ENCODE measurements at regions not wholly inside any gene's neighbourhood (a gene's known extent, or its start where the extent isn't known, plus 50 kb on each side); places are given as distances from the start of the nearest gene placed in this dataset.

DNA sequence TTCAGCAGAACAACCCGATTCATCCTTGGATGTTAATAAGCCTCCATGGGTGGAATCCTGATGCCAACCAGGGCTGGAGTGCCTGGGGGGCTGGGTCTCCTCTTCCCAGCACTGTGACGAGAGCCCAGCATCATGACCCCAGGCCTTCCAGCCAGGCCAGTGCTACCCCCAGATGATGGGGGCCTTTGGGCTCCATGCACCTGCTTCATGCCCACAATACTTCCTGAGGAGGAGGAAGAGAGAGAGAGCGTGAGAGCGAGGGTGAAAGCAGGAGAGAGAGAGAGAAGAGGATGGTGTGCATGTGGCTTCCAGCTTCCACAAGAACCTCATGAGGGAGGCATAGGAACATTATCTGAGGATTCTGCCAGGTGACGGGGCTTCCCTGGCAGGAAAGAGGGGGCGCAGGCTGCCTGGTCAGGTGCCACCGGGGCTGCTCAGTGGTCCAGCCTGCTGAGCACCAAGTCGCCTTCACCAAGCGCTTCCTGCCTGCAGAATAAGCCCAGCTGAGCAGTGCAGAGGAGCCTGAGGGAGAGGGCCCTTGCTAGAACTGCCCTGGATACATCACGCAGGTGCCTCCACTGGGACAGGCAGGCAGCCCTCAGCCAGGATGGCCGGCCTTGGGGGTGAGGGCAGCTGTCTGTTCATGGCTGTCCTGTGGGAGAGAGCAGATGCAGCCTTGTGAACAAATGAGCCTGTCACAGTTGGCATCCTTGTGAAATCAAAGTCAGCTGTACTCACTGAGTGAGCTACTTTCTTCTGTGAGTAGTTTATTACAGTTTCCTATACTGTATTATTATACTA is 243.3 kb upstream of the B3GAT1 start:
- no peak for TF ChIP-seq RBM22 (optimal IDR thresholded peaks at IDR 0.05; ENCODE audit: low read length)
- TF ChIP-seq, protein P1, sequence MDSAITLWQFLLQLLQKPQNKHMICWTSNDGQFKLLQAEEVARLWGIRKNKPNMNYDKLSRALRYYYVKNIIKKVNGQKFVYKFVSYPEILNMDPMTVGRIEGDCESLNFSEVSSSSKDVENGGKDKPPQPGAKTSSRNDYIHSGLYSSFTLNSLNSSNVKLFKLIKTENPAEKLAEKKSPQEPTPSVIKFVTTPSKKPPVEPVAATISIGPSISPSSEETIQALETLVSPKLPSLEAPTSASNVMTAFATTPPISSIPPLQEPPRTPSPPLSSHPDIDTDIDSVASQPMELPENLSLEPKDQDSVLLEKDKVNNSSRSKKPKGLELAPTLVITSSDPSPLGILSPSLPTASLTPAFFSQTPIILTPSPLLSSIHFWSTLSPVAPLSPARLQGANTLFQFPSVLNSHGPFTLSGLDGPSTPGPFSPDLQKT (CRISPR knock-in tag; IDR thresholded peaks at IDR 0.05; ENCODE audit: borderline replicate concordance), result no peak
- TF ChIP-seq POLR2A (IDR thresholded peaks at IDR 0.05; ENCODE audit: insufficient read depth in 1 of 2, low read depth in 2 of 2, low read length in 2 of 2), result no peak
- no peak for TF ChIP-seq MAFK (conservative IDR thresholded peaks at IDR 0.05 in 1 of 2, IDR thresholded peaks at IDR 0.05 in 1 of 2; ENCODE audit: low read length in 2 of 2)
- TF ChIP-seq EZH2 (conservative IDR thresholded peaks at IDR 0.05; ENCODE audit: low read depth, low read length), result no peak
- no peak for TF ChIP-seq PITX1 (CRISPR knock-in tag; IDR thresholded peaks at IDR 0.05)
